ENCODE measurements at regions not wholly inside any gene's neighbourhood (a gene's known extent, or its start where the extent isn't known, plus 50 kb on each side); places are given as distances from the start of the nearest gene placed in this dataset.

- H3K4me2 ChIP-seq (ENCODE audit: low read depth, low read length): no peak overlapping the region
- FAIRE-seq: no peak
- CTCF ChIA-PET (ENCODE audit: low intra/inter-chr PET ratio, low total read pairs): no interaction called here
- H3K27me3 ChIP-seq (ENCODE audit: control insufficient read depth in 1 of 2, insufficient read depth in 2 of 2, low read length in 2 of 2): no peaks in the 10 kb centered on the region
- in situ Hi-C loops (cut with HindIII; ENCODE audit: extremely low pct_ligation_motif_present, low pct_unique_long_range_greater_than_20kb): no loop called here
- DNase-seq (ENCODE audit: low spot score): no peak
- intact Hi-C loops (cut with micrococcal nuclease; ENCODE audit: unreplicated experiment): no loop called here
- H3K4me1 ChIP-seq (ENCODE audit: insufficient read depth, low read length): no peaks in the 10 kb centered on the region
- no peak for ATAC-seq
- 15% methylated on average over 4 of the region's 4 CpGs for WGBS (ENCODE audit: low lambda C conversion rate)
- POLR2A ChIA-PET: no interaction called here
- no peak overlapping the region for H2AFZ ChIP-seq (ENCODE audit: low read length)
- H4K20me1 ChIP-seq (ENCODE audit: insufficient read depth, low read length): no peaks in the 10 kb centered on the region
- H3K36me3 ChIP-seq (replicated peaks in 1 of 2; ENCODE audit: control insufficient read depth in 1 of 2, insufficient read depth in 2 of 2, low read length in 2 of 2): no peaks in the 10 kb centered on the region
- H3K27ac ChIP-seq (ENCODE audit: extremely low read length, insufficient read depth, low read length): no peak overlapping the region
- no peaks in the 10 kb centered on the region for H3K9me3 ChIP-seq (ENCODE audit: low read length)
- no TSS peak for BruUV-seq (replicated peaks)
- H3K79me2 ChIP-seq (ENCODE audit: insufficient read depth, low read length): no peaks in the 10 kb centered on the region
- H3K9ac ChIP-seq (ENCODE audit: insufficient read depth, low read depth, low read length): no peak overlapping the region
- H3K4me3 ChIP-seq (replicated peaks in 1 of 3; ENCODE audit: insufficient read depth in 1 of 3, low read depth in 2 of 3, low read length in 3 of 3): no peak overlapping the region
- TF ChIP-seq TBL1XR1 (IDR thresholded peaks at IDR 0.05; ENCODE audit: borderline replicate concordance, low read length, partially characterized antibody) (no peak), SOX5 (CRISPR knock-in tag; IDR thresholded peaks at IDR 0.05; ENCODE audit: borderline replicate concordance) (no peak), RXRA (CRISPR knock-in tag; IDR thresholded peaks at IDR 0.05) (no peak), SP140L (CRISPR knock-in tag; IDR thresholded peaks at IDR 0.05; ENCODE audit: borderline replicate concordance) (no peak), GATA4 (IDR thresholded peaks at IDR 0.05; ENCODE audit: borderline replicate concordance, low read depth) (no peak), FOXC1 (CRISPR knock-in tag; IDR thresholded peaks at IDR 0.05; ENCODE audit: borderline replicate concordance) (no peak), ELF3 (CRISPR knock-in tag; IDR thresholded peaks at IDR 0.05) (no peak), ZNF639 (CRISPR knock-in tag; conservative IDR thresholded peaks at IDR 0.05) (no peak), FOXM1 (CRISPR knock-in tag; IDR thresholded peaks at IDR 0.05) (no peak), SUZ12 (IDR thresholded peaks at IDR 0.05; ENCODE audit: low read depth, low read length) (no peak), ZC3H4 (CRISPR knock-in tag; IDR thresholded peaks at IDR 0.05; ENCODE audit: borderline replicate concordance) (no peak), ZNF841 (CRISPR knock-in tag; IDR thresholded peaks at IDR 0.05; ENCODE audit: borderline replicate concordance) (no peak)
- TF ChIP-seq, protein P1, sequence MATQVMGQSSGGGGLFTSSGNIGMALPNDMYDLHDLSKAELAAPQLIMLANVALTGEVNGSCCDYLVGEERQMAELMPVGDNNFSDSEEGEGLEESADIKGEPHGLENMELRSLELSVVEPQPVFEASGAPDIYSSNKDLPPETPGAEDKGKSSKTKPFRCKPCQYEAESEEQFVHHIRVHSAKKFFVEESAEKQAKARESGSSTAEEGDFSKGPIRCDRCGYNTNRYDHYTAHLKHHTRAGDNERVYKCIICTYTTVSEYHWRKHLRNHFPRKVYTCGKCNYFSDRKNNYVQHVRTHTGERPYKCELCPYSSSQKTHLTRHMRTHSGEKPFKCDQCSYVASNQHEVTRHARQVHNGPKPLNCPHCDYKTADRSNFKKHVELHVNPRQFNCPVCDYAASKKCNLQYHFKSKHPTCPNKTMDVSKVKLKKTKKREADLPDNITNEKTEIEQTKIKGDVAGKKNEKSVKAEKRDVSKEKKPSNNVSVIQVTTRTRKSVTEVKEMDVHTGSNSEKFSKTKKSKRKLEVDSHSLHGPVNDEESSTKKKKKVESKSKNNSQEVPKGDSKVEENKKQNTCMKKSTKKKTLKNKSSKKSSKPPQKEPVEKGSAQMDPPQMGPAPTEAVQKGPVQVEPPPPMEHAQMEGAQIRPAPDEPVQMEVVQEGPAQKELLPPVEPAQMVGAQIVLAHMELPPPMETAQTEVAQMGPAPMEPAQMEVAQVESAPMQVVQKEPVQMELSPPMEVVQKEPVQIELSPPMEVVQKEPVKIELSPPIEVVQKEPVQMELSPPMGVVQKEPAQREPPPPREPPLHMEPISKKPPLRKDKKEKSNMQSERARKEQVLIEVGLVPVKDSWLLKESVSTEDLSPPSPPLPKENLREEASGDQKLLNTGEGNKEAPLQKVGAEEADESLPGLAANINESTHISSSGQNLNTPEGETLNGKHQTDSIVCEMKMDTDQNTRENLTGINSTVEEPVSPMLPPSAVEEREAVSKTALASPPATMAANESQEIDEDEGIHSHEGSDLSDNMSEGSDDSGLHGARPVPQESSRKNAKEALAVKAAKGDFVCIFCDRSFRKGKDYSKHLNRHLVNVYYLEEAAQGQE (IDR thresholded peaks at IDR 0.05; ENCODE audit: borderline replicate concordance in 1 of 2, low read depth in 1 of 2, low read length in 2 of 2): no peak
- TF ChIP-seq, protein P2, sequence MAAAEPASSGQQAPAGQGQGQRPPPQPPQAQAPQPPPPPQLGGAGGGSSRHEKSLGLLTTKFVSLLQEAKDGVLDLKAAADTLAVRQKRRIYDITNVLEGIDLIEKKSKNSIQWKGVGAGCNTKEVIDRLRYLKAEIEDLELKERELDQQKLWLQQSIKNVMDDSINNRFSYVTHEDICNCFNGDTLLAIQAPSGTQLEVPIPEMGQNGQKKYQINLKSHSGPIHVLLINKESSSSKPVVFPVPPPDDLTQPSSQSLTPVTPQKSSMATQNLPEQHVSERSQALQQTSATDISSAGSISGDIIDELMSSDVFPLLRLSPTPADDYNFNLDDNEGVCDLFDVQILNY (CRISPR knock-in tag; conservative IDR thresholded peaks at IDR 0.05): no peak
- TF ChIP-seq, protein P3, sequence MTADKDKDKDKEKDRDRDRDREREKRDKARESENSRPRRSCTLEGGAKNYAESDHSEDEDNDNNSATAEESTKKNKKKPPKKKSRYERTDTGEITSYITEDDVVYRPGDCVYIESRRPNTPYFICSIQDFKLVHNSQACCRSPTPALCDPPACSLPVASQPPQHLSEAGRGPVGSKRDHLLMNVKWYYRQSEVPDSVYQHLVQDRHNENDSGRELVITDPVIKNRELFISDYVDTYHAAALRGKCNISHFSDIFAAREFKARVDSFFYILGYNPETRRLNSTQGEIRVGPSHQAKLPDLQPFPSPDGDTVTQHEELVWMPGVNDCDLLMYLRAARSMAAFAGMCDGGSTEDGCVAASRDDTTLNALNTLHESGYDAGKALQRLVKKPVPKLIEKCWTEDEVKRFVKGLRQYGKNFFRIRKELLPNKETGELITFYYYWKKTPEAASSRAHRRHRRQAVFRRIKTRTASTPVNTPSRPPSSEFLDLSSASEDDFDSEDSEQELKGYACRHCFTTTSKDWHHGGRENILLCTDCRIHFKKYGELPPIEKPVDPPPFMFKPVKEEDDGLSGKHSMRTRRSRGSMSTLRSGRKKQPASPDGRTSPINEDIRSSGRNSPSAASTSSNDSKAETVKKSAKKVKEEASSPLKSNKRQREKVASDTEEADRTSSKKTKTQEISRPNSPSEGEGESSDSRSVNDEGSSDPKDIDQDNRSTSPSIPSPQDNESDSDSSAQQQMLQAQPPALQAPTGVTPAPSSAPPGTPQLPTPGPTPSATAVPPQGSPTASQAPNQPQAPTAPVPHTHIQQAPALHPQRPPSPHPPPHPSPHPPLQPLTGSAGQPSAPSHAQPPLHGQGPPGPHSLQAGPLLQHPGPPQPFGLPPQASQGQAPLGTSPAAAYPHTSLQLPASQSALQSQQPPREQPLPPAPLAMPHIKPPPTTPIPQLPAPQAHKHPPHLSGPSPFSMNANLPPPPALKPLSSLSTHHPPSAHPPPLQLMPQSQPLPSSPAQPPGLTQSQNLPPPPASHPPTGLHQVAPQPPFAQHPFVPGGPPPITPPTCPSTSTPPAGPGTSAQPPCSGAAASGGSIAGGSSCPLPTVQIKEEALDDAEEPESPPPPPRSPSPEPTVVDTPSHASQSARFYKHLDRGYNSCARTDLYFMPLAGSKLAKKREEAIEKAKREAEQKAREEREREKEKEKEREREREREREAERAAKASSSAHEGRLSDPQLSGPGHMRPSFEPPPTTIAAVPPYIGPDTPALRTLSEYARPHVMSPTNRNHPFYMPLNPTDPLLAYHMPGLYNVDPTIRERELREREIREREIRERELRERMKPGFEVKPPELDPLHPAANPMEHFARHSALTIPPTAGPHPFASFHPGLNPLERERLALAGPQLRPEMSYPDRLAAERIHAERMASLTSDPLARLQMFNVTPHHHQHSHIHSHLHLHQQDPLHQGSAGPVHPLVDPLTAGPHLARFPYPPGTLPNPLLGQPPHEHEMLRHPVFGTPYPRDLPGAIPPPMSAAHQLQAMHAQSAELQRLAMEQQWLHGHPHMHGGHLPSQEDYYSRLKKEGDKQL (CRISPR knock-in tag; IDR thresholded peaks at IDR 0.05; ENCODE audit: low read depth): no peak
Measured at GRCh38 chr7:153320681-153321080, 561.1 kb downstream of the ACTR3B start.
